ENCODE measurements at regions not wholly inside any gene's neighbourhood (a gene's known extent, or its start where the extent isn't known, plus 50 kb on each side); places are given as distances from the start of the nearest gene placed in this dataset.

- no peak for TF ChIP-seq RAD21 (IDR thresholded peaks at IDR 0.05; ENCODE audit: low read depth)
- TF ChIP-seq CEBPB (IDR thresholded peaks at IDR 0.05), result no peak
- no peak for TF ChIP-seq FOXM1 (IDR thresholded peaks at IDR 0.05; ENCODE audit: borderline replicate concordance, low read depth)
- TF ChIP-seq TAF1 (IDR thresholded peaks at IDR 0.05; ENCODE audit: low read depth), result no peak
- TF ChIP-seq MAX (IDR thresholded peaks at IDR 0.05), result no peak
- TF ChIP-seq TEAD4 (IDR thresholded peaks at IDR 0.05), result no peak
Measured at GRCh38 chr4:187467224-187467623, 528.3 kb upstream of the ZFP42 start.

Data from Ishikawa (cell line).